Fibroblast of peridontal ligament (primary cell): ENCODE measurements at regions not wholly inside any gene's neighbourhood (a gene's known extent, or its start where the extent isn't known, plus 50 kb on each side); places are given as distances from the start of the nearest gene placed in this dataset.
"Not testable (repeated sequence)": the region's sequence is repeated elsewhere in the genome, so short reads cannot be mapped to it uniquely, and the experiment has no call there.

Experiments
- DNase-seq: peaks from one replicate; pipeline ENCODE4 v3.0.0-alpha.2; 2010; ENCODE audit errors: extremely low read depth

DNA sequence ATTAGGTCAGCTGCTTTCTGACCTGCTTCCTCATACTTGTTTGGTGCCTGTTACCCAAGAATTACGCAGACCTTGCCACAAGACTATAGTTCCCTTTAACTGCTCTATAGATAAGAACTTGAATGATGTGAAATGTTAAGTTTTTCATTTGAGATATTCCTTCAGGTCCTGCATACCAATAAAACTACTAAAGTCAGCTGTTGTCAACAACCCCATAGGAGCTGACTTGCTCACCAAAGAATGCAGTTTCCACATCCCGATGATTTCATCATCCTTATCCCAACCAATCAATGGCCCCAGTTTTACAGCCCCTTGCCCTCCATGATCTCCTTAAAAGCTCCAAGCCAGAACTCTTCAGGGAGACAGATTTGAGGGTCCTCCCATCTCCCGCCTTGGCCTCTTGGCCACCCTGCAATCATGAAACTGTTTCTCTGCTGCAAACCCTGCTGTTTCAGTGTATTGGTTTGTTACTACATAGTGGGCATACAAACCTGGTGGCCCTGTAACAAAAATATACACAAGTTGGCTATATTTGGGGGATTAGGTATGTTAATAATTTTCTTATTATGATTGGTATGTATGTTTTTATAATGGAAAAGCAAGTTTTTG, 396.3 kb upstream of the CHST9 start:
- no peak for DNase-seq

DNA sequence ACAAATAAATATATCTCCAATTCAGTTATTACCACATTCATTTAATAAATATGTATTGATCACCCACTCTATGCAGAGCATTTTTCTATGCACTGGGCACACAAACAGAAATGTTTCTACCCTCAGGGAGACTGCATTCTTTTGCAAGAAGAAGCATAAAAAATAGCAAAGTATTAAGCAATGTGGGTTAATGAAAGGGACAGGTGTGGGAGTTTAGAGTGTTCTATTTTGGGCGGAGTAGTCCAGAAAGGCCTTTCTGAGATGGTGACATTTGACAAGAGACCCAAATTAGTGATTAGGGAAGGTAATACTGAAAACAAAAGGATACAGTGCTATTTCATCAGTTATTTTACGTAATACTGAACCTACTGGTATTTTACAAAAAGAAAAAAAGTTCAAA, 394.3 kb upstream of the CHST9 start:
- no peak for DNase-seq

DNA sequence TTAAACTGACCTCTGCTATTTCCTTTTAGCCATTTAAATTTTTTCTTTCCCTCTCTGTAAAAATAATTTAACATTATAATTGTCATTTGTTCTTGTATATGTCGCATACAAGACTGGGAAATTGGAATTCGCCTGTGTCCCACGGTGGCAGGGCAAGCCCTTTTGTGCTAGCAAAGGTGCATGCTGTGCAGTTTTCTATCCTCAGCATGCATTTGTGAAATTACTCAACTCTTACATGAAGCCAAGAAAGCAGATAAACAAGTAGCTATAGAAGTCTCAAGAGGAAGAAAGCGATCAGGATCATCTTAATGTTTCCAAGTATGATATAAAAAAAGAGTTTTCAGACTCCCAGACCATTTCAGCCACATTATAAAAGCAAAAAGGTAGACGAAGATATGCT, 392.6 kb upstream of the CHST9 start:
- no peak for DNase-seq

DNA sequence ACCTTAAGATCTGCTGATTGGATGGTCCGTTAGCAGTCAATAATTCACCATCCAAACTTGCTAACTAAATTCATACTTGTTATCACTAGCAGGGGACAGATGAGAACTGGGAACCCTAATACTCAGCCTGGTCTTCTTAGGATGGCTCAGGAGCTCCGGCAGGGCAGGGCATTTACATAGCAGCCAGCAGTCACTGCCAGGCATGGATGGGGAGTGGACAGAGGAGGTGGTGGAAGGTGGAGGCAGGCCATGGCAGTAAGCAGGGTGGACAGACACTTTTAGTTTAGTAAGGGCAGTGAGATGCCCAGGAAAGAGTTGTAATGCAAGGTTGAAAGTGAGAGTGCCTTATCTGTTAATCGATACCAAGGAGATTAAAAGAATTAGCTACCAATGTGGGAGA, 392.2 kb upstream of the CHST9 start:
- DNase-seq = no peak

DNA sequence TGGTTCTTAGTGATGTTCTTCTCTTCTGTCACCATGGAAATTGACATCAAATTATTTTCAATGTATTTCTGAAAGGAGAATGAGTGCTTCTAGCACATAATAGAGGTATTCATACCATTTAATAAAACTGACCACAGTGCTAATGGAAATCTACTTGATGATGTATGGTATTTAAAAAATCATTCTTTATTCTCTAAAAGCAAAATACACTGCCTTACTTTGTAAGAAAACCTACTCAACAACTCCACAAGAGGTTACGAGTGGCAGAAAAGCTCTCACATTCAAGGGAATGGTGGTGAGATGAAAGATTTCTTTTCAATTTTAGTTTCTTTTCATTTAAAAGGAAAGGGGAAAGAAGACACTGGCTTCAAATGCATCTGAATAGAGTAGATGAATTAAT, 382.3 kb upstream of the CHST9 start:
- no peak for DNase-seq

DNA sequence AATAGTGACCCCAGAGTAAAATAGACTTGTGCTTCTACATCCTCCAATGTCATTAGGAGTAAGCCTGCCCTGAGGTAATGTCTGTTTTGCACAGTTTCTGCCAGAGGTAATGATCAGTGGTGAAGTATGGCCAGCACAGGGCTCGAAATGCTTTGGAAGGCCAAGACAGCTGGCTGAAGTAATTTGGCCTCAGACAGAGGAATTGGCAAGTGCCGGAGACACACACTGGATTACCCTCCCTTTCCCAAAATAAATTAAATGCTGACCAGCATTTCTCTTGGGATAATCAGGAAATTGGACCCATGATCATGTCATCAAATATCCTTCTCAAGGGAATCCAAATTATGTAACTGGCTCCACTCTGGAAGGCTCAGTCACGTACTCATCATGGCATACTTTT, 379.0 kb upstream of the CHST9 start:
- DNase-seq = no peak

DNA sequence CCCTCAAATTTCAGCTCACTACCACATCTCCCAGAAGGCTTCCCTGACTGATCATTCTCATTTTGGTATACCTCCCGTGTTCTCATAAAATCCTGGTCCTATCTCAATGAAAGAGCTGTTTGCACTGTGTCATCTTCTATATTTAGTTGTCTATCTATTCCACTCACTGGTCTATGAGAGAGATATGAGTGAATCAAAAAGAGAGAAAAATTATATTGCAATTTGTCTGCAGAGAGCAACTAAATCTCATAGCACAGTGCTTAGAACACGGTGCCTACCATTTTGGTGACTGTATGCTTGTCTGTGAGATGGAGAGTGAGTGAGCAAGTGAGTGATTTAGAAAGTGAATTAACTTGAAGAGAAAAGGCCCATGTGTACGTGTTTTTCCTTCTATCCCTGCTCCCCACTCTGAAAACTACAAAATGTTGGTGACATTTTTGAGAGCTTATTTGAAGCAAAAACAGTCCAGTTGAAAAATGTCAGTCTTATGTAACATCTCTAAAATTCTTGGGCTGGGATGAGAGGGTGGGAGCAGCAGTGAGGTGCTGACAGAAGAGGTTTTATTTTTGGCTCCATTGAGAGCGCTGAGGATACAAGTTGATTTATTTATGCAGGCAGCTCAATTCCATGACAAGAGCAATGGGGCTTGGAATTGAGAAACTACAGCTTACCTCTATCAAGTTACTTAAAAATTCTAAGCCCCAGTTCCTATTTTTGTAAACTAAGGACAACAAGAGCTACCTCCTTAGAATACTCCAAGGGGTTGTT, 373.5 kb upstream of the CHST9 start:
- DNase-seq = no peak

DNA sequence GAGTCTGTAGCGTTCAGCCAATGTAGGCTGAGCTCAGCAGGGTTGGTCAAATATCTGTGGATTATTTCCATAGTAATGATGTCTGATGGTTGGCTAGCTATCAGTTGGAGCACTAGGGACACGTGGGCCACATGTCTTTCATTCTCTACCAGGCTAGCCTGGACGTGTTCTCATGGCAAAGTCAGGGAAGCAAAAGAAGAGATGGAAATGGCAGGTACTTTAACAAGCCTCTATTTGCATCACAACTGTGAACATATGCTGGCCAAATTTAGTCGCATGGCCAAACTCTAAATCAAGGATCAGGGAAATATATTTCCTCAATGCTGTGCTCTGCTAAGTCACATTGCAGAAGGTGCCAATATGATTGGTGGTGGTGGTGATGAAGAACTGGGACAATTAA, 371.6 kb upstream of the CHST9 start:
- no peak for DNase-seq

DNA sequence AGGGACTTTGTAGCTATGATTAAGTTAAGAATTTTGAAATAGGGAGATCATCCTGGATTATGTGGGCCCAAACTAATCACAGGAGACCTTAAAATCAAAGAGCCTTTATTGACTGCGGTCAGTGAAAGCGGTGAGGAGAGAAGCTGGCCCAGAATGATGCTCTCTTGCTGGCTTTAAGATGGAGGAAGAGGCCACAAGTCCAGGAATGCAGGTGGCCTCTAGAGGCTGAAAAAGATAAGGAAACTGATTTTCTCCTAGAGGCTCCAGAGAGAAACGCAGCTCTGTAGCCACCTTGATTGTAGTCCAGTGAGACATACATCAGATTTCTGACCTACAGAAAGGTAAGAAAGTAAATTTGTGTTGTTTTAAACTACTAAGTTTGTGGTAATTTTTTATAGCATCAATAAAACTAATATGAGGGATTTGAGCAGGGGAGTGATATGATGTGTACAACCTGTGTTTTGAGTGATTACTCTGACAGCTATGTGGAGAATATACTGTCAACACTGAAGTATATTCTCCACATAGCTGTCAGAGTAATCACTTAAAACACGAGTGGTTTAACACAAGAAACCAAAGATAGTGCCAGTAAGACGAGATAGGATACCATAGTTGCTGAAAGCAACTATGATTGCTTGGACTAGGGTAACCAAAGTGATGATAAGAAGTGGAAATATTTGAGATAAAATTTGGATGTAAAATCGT, 364.4 kb upstream of the CHST9 start:
- no peak for DNase-seq

DNA sequence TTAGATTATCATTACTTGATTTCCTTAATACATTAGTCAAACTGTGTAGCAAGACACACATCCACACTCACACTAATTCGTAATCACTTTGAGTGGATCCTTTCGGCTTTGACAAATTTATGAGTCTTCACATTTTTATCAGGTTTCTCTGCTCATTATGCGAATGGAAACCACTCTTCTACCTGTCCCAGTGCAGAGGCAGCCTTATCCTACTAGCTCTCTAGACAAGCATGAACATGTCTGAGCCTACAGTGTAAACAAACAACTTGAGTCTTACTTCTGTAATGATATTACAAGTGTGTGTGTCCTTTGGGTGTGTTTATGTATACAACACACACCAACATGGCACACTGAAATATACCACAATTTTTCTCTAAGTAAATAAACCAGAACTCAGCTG, 361.9 kb upstream of the CHST9 start:
- DNase-seq = no peak

DNA sequence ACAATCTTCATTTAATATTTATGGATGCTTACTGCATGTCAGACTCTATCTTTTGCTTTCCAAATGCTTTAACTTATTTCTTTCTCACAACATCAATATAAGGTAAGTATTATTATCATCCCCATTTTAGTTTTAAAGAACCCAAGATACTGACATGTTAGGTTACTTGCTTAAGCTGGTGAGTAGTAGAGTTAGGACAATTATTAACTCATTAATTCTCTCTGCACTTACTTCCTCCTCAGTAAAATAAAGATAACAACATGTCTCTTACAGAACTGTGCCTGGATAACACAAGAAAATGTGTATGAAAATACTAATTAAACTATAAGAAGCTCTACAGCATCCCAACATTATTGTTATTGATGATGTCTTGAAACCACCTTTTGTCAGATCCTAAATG, 359.1 kb upstream of the CHST9 start:
- DNase-seq = no peak

DNA sequence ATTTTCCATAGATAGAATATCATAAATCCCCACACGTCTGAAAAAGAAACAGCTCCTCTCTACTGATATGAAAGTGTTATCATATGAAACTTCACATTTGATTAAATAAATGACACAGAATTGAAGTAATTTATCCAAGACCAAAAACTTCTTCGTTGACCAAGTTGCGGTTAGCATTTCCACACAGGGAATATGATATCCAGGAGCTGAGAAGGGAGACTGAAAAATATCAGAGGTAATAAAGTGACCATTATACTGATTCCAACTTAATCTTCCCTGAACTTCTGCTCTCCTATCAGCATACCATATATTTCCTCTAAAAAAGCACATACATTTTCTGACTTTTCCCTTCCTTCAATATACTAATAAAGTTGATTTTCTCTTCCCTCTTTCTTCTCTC, 356.2 kb upstream of the CHST9 start:
- no peak for DNase-seq

DNA sequence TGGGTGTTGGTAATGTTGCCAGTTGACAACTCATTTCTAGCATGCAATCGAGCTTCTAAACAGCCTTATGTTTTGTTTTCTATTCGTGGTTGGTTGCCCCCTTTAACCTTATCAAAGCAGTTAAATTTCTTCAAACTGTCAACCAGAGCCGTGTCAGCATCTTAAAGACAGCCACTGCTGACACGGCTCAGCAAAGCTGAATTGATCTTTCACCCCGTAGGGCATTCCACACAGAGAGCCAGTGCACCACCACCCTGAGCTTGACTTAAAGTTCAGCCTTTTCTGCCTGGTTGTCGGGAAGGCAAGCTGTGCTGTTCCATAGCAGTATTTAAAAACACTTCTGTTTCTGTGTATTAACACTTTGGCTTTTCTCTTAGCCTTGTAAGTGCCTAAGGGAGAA, 355.0 kb upstream of the CHST9 start:
- no peak for DNase-seq

DNA sequence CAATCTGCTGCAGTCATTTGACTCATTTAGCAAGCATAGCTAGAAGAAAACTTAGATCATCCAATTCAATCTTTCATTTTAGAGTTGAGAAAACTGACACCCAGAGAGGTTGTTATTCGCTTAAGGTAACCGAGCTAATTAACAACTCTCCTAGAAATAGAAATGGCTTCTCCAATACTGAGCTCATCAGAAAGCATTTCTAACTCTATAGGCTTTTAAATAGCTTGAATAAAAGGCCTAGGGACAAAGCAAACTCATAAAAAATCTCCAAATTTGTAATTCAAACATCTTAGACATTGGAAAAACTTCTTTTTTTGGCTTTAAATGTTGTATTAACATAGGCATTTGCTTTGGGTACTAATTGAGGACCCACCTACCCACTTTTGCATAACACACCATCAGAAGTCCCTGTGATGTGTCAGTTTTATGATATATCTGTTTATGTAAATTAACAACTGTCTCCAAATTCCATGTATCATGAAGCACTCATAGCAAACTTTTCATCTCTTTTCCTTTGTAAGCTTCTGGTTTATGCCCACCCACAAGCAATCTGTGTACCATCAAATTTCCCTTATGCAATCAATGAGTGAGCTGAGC, 343.9 kb upstream of the CHST9 start:
- no peak for DNase-seq

DNA sequence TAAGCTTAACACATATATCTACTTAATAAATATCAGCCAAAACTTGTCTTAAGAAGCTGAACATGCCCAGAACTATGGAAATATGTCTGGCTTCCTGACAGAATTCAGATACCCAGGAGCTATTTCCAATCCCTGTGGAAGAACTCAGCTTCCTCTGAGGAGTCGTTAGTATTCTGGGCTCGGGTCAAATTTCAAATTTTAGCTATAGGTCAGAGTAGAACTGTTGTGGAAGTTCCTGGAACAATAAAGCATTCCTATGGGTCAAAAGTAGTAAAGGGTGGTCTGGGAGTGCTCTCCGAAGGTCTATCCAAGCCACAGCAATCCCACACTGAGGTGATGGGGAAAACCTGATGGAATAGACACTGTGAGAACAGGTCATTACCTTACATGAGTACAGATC, 342.7 kb upstream of the CHST9 start:
- DNase-seq = no peak

DNA sequence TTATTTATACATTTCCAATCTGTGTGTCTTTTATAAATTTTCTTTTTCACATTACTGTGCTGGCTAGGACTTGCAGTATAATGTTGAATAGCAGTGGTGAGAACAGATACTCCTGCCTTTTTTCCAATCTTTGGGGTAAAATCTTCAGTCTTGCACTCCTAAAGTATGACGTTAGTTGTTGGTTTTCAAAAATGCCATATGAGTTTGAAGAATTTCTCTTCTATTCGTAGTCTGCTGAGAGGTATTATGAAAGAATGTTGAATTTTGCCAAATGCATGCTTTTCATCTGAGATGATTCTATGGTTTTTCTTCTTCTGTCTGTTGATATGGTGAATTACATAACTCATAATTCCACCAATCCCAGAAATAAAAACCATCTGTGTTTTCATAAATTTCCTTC, 335.3 kb upstream of the CHST9 start:
- DNase-seq = no peak

DNA sequence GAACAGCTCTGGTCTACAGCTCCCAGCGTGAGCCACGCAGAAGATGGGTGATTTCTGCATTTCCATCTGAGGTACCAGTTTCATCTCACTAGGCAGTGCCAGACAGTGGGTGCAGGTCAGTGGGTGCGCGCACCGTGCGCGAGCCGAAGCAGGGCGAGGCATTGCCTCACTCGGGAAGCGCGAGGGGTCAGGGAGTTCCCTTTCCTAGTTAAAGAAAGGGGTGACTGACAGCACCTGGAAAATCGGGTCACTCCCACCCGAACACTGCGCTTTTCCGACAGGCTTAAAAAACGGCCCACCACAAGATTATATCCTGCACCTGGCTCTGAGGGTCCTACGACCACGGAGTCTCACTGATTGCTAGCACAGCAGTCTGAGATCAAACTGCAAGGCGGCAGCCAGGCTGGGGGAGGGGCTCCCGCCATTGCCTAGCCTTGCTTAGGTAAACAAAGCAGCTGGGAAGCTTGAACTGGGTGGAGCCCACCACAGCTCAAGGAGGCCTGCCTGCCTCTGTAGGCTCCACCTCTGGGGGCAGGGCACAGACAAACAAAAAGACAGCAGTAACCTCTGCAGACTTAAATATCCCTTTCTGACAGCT, 325.0 kb upstream of the CHST9 start:
- not testable (repeated sequence) for DNase-seq

DNA sequence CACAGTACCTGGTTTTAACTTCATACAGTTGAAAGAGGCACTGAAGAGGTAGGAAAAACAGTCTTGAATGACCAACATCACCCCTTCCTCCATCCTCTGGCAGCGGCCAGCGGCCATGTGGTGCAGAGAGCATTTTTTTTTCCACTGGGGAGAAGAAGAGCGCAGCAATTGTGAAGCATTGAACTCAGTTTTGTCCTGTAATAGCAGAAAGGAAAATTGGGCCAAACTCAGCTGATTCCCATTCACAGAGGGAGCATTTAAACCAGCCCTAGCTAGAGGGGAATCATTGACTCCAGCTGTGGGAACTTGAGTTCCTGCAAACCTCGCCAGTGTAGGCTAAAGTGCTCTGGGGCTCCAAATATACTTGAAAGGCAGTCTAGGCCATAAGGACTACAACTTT, 316.6 kb upstream of the CHST9 start:
- DNase-seq = no peak

DNA sequence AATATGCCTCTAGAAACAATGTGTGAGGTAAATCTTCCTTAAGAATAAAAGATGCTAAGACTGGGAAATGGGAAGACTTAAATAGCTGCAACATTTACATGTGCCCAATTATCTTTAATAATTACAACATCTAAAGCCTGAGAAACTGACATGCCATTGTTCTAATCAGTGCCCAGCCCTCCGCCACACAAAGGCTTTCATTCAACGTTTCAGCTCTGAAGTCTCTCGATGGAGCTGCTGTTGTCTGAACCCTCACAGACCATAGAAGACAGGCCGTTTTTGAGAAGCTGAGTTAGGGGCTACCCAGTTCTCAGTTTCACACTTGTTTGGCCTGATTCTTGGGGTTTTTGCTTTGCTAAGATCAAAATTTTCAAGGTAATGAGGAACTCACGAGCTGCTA, 315.4 kb upstream of the CHST9 start:
- DNase-seq = no peak

DNA sequence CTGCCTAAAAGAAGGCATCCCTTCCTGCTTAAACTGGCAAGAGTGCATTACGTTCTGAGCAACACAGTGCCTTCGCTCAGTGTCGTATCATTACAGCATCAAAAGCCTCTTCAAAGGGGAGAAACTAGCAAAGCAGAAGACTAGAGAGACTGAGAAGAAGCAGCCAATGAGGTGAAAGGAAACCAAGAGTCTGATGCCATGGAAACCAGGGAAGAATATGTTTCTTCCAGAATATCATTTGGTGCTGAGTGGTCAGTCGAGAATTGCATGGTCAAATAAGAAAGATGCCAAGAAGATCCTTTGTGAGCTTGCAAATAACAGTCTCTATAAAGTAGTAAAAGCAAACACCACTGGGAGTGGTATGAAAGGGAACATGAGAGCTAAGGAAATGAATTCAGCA, 312.1 kb upstream of the CHST9 start:
- DNase-seq = no peak

DNA sequence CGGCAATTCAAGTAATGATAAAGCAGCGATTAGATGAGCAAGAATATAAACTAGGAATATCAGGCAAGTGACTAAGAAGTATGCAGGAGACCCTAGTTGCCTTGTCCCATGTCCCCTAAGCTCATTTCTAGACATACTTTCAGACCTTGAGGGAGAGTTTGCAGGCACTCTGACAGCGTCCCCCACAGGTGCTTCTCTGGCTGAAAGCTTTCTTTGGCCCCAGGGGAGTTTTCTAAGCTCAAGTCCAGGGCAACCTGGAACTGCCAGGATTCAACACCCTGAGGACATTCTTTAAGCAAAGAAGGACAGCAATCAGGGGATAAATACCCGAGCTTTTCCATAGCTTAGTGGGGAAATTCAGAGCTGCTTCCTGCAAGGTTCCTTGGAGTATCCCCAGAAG, 308.1 kb upstream of the CHST9 start:
- no peak for DNase-seq

DNA sequence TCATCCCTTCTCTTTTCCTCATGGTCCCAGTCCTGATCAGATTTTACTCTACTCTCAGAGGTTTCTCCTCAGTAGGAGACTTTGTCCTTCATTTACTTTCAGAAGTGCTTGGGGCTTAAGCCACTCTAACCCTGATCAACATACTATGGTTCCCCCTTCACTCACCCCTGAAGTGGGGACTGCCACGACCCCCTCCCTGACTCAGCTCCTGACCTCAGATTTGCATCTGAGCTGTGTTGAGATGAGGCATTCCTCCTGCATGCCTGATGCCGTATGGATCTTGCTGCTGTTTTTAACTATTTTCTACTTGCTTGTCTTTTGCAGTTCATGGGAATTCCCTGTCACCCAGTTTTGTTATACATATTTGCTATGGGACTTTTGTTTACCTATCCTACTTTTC, 306.7 kb upstream of the CHST9 start:
- no peak for DNase-seq

DNA sequence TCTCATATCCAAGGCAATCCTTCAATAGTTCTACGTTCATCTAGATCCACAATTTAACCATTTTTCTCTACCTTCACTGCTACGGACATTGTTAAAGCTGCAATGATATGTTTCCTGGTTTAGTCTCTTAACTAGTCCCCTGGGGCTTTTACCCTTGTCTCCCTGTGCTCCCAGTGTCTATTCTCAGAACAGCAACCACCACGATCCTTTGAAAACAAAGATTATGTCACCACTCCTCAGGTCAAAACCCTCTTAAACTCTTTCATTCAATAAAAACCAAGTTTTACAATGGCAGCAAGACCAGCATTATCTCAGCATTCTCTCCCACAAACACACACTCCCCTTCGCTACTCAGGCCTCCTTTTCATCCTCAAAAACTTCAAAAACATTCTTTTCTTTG, 298.2 kb upstream of the CHST9 start:
- no peak for DNase-seq
